ENCODE measurements at regions not wholly inside any gene's neighbourhood (a gene's known extent, or its start where the extent isn't known, plus 50 kb on each side); places are given as distances from the start of the nearest gene placed in this dataset.

GRCh38 chr5:73233053-73233460 lies 60.1 kb downstream of the TMEM174 start:
- Histone ChIP-seq H2AFZ (ENCODE audit: low read length) (peak overlapping the region; percentile 93), H3K79me2 (ENCODE audit: insufficient read depth, low read length) (no peaks in the 10 kb centered on the region), H3K4me3 (ENCODE audit: insufficient read depth, low read length) (peak overlapping the region; percentile 73), H3K27me3 (ENCODE audit: insufficient read depth, low read length) (no peaks in the 10 kb centered on the region), H3K27ac (ENCODE audit: low read depth, low read length) (no peak overlapping the region), H3K4me1 (ENCODE audit: insufficient read depth, low read length) (peaks cover 8% of the 10 kb centered on the region), H4K20me1 (ENCODE audit: insufficient read depth, low read length) (no peaks in the 10 kb centered on the region), H3K9me3 (ENCODE audit: low read depth, low read length) (no peaks in the 10 kb centered on the region), H3K36me3 (ENCODE audit: insufficient read depth, low read length) (no peaks in the 10 kb centered on the region), H3K4me2 (ENCODE audit: insufficient read depth, low read length) (peak overlapping the region; percentile 89)
- no peak for TF ChIP-seq CTCF (IDR thresholded peaks at IDR 0.05; ENCODE audit: extremely low read depth, low read depth, low read length)
- peak; percentile 58 for DNase-seq (ENCODE audit: insufficient read length, low spot score, missing footprints)

- Histone ChIP-seq H3K4me1 (ENCODE audit: insufficient read depth, low read length) (peaks cover 8% of the 10 kb centered on the region), H2AFZ (ENCODE audit: low read length) (no peak overlapping the region), H3K4me3 (ENCODE audit: insufficient read depth, low read length) (no peak overlapping the region), H3K9me3 (ENCODE audit: low read depth, low read length) (no peaks in the 10 kb centered on the region), H3K36me3 (ENCODE audit: insufficient read depth, low read length) (no peaks in the 10 kb centered on the region), H3K27ac (ENCODE audit: low read depth, low read length) (no peak overlapping the region), H3K27me3 (ENCODE audit: insufficient read depth, low read length) (no peaks in the 10 kb centered on the region), H3K4me2 (ENCODE audit: insufficient read depth, low read length) (no peak overlapping the region), H3K79me2 (ENCODE audit: insufficient read depth, low read length) (no peaks in the 10 kb centered on the region), H4K20me1 (ENCODE audit: insufficient read depth, low read length) (no peaks in the 10 kb centered on the region)
- TF ChIP-seq CTCF (IDR thresholded peaks at IDR 0.05; ENCODE audit: extremely low read depth, low read depth, low read length): no peak
- no peak for DNase-seq (ENCODE audit: insufficient read length, low spot score, missing footprints)
Measured at GRCh38 chr5:73232266-73233041, 59.5 kb downstream of the TMEM174 start.

- H3K36me3 ChIP-seq (ENCODE audit: insufficient read depth, low read length): no peaks in the 10 kb centered on the region
- no peaks in the 10 kb centered on the region for H3K9me3 ChIP-seq (ENCODE audit: low read depth, low read length)
- H3K79me2 ChIP-seq (ENCODE audit: insufficient read depth, low read length): no peaks in the 10 kb centered on the region
- peaks cover 8% of the 10 kb centered on the region for H3K4me1 ChIP-seq (ENCODE audit: insufficient read depth, low read length)
- H3K4me3 ChIP-seq (ENCODE audit: insufficient read depth, low read length): no peak overlapping the region
- H4K20me1 ChIP-seq (ENCODE audit: insufficient read depth, low read length): no peaks in the 10 kb centered on the region
- no peaks in the 10 kb centered on the region for H3K27me3 ChIP-seq (ENCODE audit: insufficient read depth, low read length)
- H3K27ac ChIP-seq (ENCODE audit: low read depth, low read length): no peak overlapping the region
- peak overlapping the region; percentile 7 for H2AFZ ChIP-seq (ENCODE audit: low read length)
- H3K4me2 ChIP-seq (ENCODE audit: insufficient read depth, low read length): no peak overlapping the region
- DNase-seq (ENCODE audit: insufficient read length, low spot score, missing footprints): no peak
- no peak for TF ChIP-seq CTCF (IDR thresholded peaks at IDR 0.05; ENCODE audit: extremely low read depth, low read depth, low read length)
Measured at GRCh38 chr5:73231246-73231778, 58.3 kb downstream of the TMEM174 start.
